ENCODE measurements at regions not wholly inside any gene's neighbourhood (a gene's known extent, or its start where the extent isn't known, plus 50 kb on each side); places are given as distances from the start of the nearest gene placed in this dataset.

DNA sequence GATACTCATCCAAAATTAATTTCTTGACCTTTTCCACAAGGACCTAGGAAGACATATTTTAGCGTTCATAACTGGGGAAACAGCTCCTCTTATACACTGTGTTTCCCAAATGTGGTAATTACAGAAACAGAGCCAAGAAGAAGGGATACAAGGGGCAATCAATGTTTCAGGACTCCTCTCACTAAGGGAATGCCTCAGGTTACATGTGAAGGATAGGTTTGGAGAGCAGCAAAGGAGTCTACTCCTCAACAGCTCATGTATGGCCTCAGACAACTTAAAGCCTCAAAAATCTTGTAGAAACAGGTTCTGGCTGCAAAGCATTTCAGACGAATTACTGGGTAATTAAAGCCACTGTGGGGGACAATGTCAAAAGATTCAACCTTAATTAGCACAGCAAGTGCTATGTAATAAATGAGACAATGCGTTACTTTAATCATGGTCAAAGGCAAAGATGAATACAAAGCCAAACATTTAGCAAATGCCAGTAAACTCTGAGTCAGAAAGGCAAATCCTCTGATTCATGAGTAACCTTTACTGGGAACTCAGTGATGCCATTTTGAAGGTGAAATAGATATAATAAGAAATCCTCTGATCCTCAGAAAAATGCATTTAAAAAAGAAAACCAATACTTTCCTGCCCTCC lies 1111.2 kb downstream of the TUSC7 start:
- peaks cover 6% of the 10 kb centered on the region for H3K4me1 ChIP-seq (ENCODE audit: insufficient read depth, low read length)
- H3K4me3 Mint-ChIP-seq (ENCODE audit: unreplicated experiment): no peak overlapping the region
- no peaks in the 10 kb centered on the region for H3K9me3 ChIP-seq (ENCODE audit: insufficient read depth, low read depth, low read length)
- no peaks in the 10 kb centered on the region for H4K20me1 ChIP-seq (ENCODE audit: insufficient read depth, low read length)
- H3K9me3 Mint-ChIP-seq (ENCODE audit: unreplicated experiment): no peaks in the 10 kb centered on the region
- peak; percentile 75 for DNase-seq (ENCODE audit: low read depth)
- FAIRE-seq: no peak
- H2AFZ ChIP-seq (ENCODE audit: low read depth, low read length): no peak overlapping the region
- H3K79me2 ChIP-seq (ENCODE audit: insufficient read depth, low read length): no peaks in the 10 kb centered on the region
- H3K4me3 ChIP-seq (ENCODE audit: insufficient read depth, low read depth, low read length): no peak overlapping the region
- H3K27me3 Mint-ChIP-seq (ENCODE audit: low read depth, unreplicated experiment): no peaks in the 10 kb centered on the region
- H3K4me1 Mint-ChIP-seq (ENCODE audit: low read depth, unreplicated experiment): peaks cover 10% of the 10 kb centered on the region
- no peaks in the 10 kb centered on the region for H3K36me3 Mint-ChIP-seq (ENCODE audit: low read depth, unreplicated experiment)
- peak overlapping the region; percentile 51 for H3K27ac Mint-ChIP-seq (ENCODE audit: unreplicated experiment)
- H3K9ac ChIP-seq (ENCODE audit: low read length): no peak overlapping the region
- no peak overlapping the region for H3K27ac ChIP-seq (ENCODE audit: low read depth, low read length)
- no peaks in the 10 kb centered on the region for H3K27me3 ChIP-seq (ENCODE audit: insufficient read depth, low read length)
- H3K36me3 ChIP-seq (ENCODE audit: insufficient read depth, low read length): no peaks in the 10 kb centered on the region
- TF ChIP-seq EZH2 (IDR thresholded peaks at IDR 0.05; ENCODE audit: insufficient read depth, low read length): no peak
- TF ChIP-seq, protein P1, sequence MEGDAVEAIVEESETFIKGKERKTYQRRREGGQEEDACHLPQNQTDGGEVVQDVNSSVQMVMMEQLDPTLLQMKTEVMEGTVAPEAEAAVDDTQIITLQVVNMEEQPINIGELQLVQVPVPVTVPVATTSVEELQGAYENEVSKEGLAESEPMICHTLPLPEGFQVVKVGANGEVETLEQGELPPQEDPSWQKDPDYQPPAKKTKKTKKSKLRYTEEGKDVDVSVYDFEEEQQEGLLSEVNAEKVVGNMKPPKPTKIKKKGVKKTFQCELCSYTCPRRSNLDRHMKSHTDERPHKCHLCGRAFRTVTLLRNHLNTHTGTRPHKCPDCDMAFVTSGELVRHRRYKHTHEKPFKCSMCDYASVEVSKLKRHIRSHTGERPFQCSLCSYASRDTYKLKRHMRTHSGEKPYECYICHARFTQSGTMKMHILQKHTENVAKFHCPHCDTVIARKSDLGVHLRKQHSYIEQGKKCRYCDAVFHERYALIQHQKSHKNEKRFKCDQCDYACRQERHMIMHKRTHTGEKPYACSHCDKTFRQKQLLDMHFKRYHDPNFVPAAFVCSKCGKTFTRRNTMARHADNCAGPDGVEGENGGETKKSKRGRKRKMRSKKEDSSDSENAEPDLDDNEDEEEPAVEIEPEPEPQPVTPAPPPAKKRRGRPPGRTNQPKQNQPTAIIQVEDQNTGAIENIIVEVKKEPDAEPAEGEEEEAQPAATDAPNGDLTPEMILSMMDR (IDR thresholded peaks at IDR 0.05; ENCODE audit: insufficient read depth, low read depth, low read length): no peak
- peak overlapping the region; percentile 17 for H3K4me2 ChIP-seq (ENCODE audit: low read length)

DNA sequence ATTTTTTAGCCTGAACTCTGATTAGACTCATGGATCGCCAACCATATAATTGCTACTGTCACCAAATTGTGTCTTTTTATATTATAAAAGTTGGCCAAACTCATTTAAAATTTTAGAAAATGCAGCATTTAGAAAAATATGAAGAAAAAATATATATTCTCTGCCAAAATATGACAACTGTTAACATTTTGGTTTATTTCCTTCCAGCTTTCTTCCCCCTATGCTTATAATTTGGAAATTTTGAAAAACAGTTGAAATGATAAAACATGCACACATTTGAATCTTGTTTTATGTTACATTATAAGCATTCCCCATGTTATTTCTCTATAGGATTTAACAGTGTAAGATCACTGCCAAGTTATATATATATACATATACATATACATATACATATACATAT lies 1112.8 kb downstream of the TUSC7 start:
- H3K27me3 ChIP-seq (ENCODE audit: insufficient read depth, low read length): no peaks in the 10 kb centered on the region
- H4K20me1 ChIP-seq (ENCODE audit: insufficient read depth, low read length): no peaks in the 10 kb centered on the region
- TF ChIP-seq, protein P1 (IDR thresholded peaks at IDR 0.05; ENCODE audit: insufficient read depth, low read depth, low read length): no peak
- no peak for TF ChIP-seq EZH2 (IDR thresholded peaks at IDR 0.05; ENCODE audit: insufficient read depth, low read length)
- Mint-ChIP-seq H3K36me3 (ENCODE audit: low read depth, unreplicated experiment) (no peaks in the 10 kb centered on the region), H3K27ac (ENCODE audit: unreplicated experiment) (no peak overlapping the region), H3K4me3 (ENCODE audit: unreplicated experiment) (no peak overlapping the region), H3K4me1 (ENCODE audit: low read depth, unreplicated experiment) (peaks cover 10% of the 10 kb centered on the region), H3K27me3 (ENCODE audit: low read depth, unreplicated experiment) (no peaks in the 10 kb centered on the region), H3K9me3 (ENCODE audit: unreplicated experiment) (no peaks in the 10 kb centered on the region)
- no peak overlapping the region for H3K27ac ChIP-seq (ENCODE audit: low read depth, low read length)
- no peak overlapping the region for H2AFZ ChIP-seq (ENCODE audit: low read depth, low read length)
- H3K9ac ChIP-seq (ENCODE audit: low read length): no peak overlapping the region
- no peak for FAIRE-seq
- peaks cover 6% of the 10 kb centered on the region for H3K4me1 ChIP-seq (ENCODE audit: insufficient read depth, low read length)
- no peak for DNase-seq (ENCODE audit: low read depth)
- H3K36me3 ChIP-seq (ENCODE audit: insufficient read depth, low read length): no peaks in the 10 kb centered on the region
- H3K4me3 ChIP-seq (ENCODE audit: insufficient read depth, low read depth, low read length): no peak overlapping the region
- no peaks in the 10 kb centered on the region for H3K79me2 ChIP-seq (ENCODE audit: insufficient read depth, low read length)
- H3K9me3 ChIP-seq (ENCODE audit: insufficient read depth, low read depth, low read length): no peaks in the 10 kb centered on the region
- no peak overlapping the region for H3K4me2 ChIP-seq (ENCODE audit: low read length)

DNA sequence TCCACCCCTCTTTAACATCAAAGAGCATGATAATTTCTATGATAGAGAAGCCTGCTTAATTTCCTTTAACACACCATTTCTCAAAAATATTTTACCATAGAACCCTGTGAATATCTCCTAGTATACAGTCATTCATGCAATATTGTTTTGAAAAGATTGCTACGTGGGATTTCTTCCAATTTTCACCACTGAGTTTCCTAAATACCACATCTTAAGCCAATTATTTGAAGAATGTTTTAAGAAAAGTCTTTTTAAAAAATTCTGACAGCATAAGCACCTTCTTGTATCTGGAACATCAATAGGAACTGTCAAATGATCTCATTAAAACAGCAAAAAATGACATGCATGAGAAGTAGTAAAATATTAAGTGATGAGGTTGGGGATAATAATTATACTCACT lies 1126.7 kb downstream of the TUSC7 start:
- H3K27ac Mint-ChIP-seq (ENCODE audit: unreplicated experiment): no peak overlapping the region
- no peak for FAIRE-seq
- Histone ChIP-seq H3K79me2 (ENCODE audit: insufficient read depth, low read length) (no peaks in the 10 kb centered on the region), H3K9me3 (ENCODE audit: insufficient read depth, low read depth, low read length) (no peaks in the 10 kb centered on the region), H3K9ac (ENCODE audit: low read length) (no peak overlapping the region), H3K4me1 (ENCODE audit: insufficient read depth, low read length) (no peaks in the 10 kb centered on the region), H3K4me2 (ENCODE audit: low read length) (no peak overlapping the region), H3K36me3 (ENCODE audit: insufficient read depth, low read length) (no peaks in the 10 kb centered on the region), H3K27ac (ENCODE audit: low read depth, low read length) (no peak overlapping the region), H2AFZ (ENCODE audit: low read depth, low read length) (no peak overlapping the region), H4K20me1 (ENCODE audit: insufficient read depth, low read length) (no peaks in the 10 kb centered on the region), H3K27me3 (ENCODE audit: insufficient read depth, low read length) (no peaks in the 10 kb centered on the region), H3K4me3 (ENCODE audit: insufficient read depth, low read depth, low read length) (no peak overlapping the region)
- H3K27me3 Mint-ChIP-seq (ENCODE audit: low read depth, unreplicated experiment): peaks cover 2% of the 10 kb centered on the region
- no peaks in the 10 kb centered on the region for H3K9me3 Mint-ChIP-seq (ENCODE audit: unreplicated experiment)
- DNase-seq (ENCODE audit: low read depth): peak; percentile 30
- no peaks in the 10 kb centered on the region for H3K4me1 Mint-ChIP-seq (ENCODE audit: low read depth, unreplicated experiment)
- TF ChIP-seq, protein P1 (IDR thresholded peaks at IDR 0.05; ENCODE audit: insufficient read depth, low read depth, low read length): no peak
- TF ChIP-seq EZH2 (IDR thresholded peaks at IDR 0.05; ENCODE audit: insufficient read depth, low read length): no peak
- H3K4me3 Mint-ChIP-seq (ENCODE audit: unreplicated experiment): no peak overlapping the region
- H3K36me3 Mint-ChIP-seq (ENCODE audit: low read depth, unreplicated experiment): no peaks in the 10 kb centered on the region

Data from astrocyte (in vitro differentiated cells and primary cell).